GM18907 (cell line): ENCODE measurements at regions not wholly inside any gene's neighbourhood (a gene's known extent, or its start where the extent isn't known, plus 50 kb on each side); places are given as distances from the start of the nearest gene placed in this dataset.
"Not testable (repeated sequence)": the region's sequence is repeated elsewhere in the genome, so short reads cannot be mapped to it uniquely, and the experiment has no call there.

Source experiments
- ATAC-seq: cut with Tn5 transposase; IDR thresholded peaks from one replicate; pipeline ENCODE4 v1.9.1; 2021; ENCODE audit warnings: mild to moderate bottlenecking, moderate library complexity; ENCODE audit not compliant: unreplicated experiment

GRCh38 chr3:110293660-110294059 is 778.0 kb upstream of the NECTIN3 start:
- ATAC-seq: no peak

GRCh38 chr3:110296885-110297284 is 774.7 kb upstream of the NECTIN3 start:
- no peak for ATAC-seq

DNA sequence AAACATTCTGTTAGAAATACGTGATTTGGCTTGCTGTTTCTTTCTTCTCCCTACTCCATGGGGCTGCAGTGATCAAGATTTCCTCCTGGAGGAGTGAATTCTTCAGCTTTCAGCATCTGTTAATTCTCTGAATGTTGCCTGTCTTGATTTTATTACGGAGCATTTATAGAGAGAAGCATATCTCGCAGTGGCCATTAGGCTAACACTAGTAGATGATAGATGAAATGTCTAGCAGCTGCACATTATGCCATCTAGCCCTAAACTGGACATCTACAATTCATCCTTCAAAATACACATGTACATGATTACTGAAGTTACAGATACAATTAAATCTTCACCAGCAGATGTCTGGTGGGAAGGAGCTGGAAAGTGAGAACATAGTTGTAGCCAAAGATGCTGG is 769.8 kb upstream of the NECTIN3 start:
- ATAC-seq: no peak

DNA sequence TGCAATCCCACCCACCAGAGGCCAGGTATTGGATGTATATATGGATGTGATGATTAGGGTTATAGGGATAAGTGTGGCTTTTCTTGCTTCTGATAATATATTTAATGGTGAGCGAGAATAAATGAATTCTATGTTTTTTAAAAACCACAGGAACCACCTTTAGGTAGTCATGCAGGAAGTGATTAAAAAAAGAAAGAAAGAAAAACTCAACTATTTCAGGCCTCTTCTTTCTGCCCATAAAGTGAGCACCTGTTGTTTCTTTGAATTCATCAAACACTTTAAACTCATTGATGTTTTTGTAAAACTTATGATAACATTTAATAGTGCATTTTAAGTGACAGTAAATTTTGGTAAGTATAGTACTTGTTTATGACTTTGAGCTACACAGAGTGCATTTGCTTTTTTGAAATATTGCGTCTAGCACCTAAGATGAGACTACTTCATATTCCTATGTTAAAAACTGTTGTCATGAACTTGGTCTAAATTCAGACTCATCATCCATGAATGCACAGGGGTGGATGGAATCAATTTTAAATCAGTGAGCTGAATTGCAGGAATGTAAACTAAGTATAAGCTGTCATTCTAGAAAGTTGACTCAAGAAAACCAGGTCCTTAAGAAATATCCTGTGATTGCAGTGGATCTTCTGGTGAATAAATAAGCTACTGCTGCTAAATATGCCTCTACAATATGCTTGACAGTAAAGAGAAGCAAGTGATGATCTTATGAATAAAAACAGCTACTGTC is 764.4 kb upstream of the NECTIN3 start:
- no peak for ATAC-seq

- no peak for ATAC-seq
These were observed 760.1 kb upstream of the NECTIN3 start for GRCh38 chr3:110311541-110311940.

- peak; percentile 96 for ATAC-seq
These were observed 757.0 kb upstream of the NECTIN3 start for GRCh38 chr3:110314512-110315114.

- ATAC-seq: no peak
These were observed 753.5 kb upstream of the NECTIN3 start for GRCh38 chr3:110318108-110318507.

DNA sequence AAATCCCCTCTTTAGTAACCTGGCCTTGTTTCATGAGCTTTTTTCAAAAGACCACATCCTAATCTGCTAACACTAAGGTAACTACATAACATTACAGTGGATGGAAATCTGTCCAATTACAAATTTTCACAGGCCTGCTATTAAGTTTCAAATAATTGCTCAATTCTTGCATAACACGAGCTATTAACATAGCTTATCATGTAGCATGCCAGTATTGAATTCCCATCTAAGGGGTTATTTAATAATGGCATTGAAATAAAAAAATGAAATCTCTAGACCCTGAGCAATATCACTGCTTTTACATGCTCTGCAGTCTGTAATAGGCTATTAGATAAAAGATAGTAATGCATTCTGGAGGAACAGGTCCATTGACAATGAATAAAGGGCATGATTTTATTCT is 748.3 kb upstream of the NECTIN3 start:
- no peak for ATAC-seq

- no peak for ATAC-seq
These were observed 747.4 kb upstream of the NECTIN3 start for GRCh38 chr3:110324171-110324705.

GRCh38 chr3:110327870-110328269 is 743.7 kb upstream of the NECTIN3 start:
- ATAC-seq: no peak

DNA sequence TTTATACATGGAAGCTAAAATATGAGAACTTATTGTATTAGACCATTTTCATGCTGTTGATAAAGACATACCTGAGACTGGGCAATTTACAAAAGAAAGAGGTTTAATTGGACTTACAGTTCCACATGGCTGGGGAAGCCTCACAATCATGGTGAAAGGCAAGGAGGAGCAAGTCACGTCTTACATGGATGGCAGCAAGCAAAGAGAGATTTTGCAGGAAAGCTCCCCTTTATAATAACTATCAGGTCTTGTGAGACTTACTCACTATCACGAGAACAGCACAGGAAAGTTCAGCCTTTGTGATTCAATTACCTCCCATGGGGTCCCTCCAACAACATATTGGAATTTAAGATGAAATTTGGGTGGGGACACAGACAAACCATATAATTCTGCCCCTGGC is 740.1 kb upstream of the NECTIN3 start:
- ATAC-seq: not testable (repeated sequence)

GRCh38 chr3:110332629-110333028 is 739.0 kb upstream of the NECTIN3 start:
- ATAC-seq: no peak

GRCh38 chr3:110341047-110341446 is 730.6 kb upstream of the NECTIN3 start:
- no peak for ATAC-seq

DNA sequence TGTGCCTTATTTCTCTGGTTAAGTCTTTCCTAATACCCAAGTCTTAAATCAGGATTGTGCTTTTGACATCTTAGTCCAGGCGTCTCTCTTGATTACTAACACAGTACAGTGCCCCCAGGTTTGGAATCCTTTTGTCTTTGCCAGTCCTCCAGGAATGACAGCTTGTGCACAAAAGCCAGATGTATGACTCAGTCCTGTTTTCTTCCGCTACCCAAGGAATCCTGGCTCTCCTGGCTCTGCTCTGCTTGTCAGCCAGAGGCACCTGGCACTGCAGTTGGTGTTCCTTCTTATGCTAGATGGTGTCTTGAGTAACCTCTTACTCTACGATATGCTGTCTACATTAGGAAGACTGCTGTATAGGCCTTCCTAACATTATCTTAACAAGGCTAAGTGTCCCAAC is 728.2 kb upstream of the NECTIN3 start:
- ATAC-seq: no peak

DNA sequence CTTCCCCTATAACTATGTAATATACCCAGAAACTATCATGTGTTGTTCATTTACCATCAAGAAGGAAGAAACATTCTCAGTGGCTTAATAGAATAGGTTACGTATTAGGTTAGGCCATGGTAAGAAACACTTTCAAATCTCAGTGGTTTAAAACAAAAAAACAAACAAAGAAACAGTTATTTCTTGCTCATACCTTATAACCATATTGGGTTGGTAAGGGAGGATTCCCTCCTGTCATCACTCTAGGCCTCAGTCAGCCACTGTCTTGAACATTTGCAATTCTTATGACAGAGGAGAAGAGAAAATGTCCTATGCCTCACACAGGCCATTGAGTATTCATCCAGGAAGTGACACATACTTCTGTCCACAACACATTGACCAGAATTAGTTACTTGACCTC is 727.7 kb upstream of the NECTIN3 start:
- ATAC-seq: peak; percentile 96

DNA sequence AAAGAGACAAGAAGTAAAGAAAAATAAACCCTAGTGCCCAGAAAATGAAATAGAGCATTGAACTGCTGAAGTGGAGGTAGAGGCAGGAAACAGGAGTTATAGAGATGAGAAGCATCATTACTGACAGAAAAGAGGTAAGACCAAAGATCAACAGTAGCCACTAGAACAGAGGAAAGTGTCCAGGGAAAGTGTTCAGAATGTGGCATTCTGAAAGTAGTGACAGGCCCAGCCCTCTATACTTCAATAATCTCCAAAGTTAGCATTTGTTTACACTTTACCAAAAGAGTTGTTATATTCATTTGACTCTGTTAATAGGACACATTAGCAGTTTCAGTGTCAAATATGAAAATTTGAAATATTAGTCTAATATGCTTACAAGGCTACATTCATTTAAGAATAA is 727.1 kb upstream of the NECTIN3 start:
- peak; percentile 9 for ATAC-seq

GRCh38 chr3:110344897-110345767 is 726.5 kb upstream of the NECTIN3 start:
- ATAC-seq: peak; percentile 57

GRCh38 chr3:110349295-110349694 is 722.3 kb upstream of the NECTIN3 start:
- no peak for ATAC-seq

DNA sequence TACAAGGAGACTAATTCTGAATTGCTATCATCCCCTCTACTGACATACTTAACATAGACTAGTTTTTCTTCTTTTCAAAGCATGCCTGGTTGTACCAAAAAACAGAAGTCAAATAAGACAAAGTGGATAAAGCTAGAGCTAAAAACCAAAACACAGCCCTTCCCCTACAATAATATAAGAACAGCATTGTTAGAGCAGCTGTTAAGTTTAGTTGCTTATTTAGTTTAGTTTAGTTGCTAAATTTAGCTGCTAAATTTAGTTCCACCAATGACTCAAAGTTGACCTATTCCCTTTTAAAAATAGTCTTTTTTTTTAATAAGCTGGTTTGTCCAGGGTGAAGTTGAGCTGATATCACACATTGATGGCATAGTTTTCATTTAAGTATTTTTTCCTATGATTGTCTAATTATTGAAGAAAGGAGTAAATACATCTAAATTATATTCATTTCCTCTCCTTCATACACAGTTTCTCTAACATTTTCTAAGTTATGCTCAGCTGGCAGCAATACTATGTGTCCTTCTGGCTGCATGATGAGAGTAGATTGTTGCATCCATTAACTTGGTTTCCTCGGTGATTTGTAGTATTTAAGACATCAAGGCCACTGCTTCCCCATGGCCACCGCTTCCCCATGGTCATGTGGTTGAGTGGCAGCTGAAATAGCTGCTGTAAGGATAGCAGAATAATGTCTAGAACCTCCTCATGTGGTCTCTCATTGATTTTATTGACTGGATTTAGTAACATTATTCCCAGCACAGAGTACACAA is 718.6 kb upstream of the NECTIN3 start:
- ATAC-seq: no peak

DNA sequence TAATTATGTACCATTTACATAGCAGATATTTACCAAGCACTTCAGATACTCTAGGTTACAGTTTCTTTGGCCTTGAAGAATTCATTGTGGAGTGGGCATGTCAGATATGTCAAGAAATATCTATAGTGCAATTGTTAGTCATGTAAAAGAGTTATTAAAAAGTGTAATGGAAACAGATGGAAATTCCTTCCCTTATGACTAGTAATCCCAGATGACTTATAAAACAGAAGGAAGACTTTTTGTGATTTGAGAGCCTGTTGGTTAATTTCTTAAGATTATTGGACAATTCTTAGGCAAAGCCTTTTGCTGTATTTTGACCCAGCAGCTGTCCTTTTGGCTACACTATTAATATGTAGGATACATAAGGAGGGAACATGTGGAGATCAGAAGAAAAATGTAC is 708.9 kb upstream of the NECTIN3 start:
- ATAC-seq: no peak

DNA sequence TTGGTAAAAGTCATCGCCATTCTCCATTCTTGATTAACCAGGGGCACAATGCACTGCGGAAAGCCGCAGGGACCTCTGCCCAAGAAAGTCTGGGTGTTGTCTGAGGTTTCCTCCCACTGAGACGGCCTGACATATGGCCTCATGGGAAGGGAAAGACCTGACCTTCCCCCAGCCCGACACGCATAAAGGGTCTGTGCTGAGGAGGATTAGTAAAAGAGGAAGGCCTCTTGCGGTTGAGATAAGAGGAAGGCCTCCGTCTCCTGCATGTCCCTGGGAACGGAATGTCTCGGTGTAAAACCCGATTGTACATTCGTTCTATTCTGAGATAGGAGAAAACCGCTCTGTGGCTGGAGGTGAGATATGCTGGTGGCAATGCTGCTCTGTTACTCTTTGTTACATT is 704.3 kb upstream of the NECTIN3 start:
- ATAC-seq: not testable (repeated sequence)
